Liver (tissue), 8 donors: ENCODE measurements at regions not wholly inside any gene's neighbourhood (a gene's known extent, or its start where the extent isn't known, plus 50 kb on each side); places are given as distances from the start of the nearest gene placed in this dataset.

Source experiments
- DNase-seq: peaks from one replicate; pipeline ENCODE4 v3.0.0-alpha.2; 2017; ENCODE audit warnings: low spot score
- H3K27ac ChIP-seq, 2 donors: one replicate each; pipeline ENCODE4 v1.7.0; 2013; ENCODE audit warnings: inconsistent platforms in 2 of 2, low read length in 2 of 2, control low read depth in 1 of 2, low read depth in 1 of 2, mild to moderate bottlenecking in 1 of 2
- H3K27me3 ChIP-seq, 4 donors: one replicate each; pipeline versions ENCODE4 v1.6.1 to v1.7.0; 2013; ENCODE audit warnings: low read length in 3 of 4, inconsistent platforms in 1 of 4, mild to moderate bottlenecking in 1 of 4, moderate library complexity in 1 of 4; ENCODE audit not compliant: control insufficient read depth in 4 of 4, insufficient read depth in 4 of 4
- H3K36me3 ChIP-seq, 4 donors: one replicate each; pipeline versions ENCODE4 v1.6.1 to v1.7.0; 2013; ENCODE audit warnings: low read length in 3 of 4, mild to moderate bottlenecking in 3 of 4, low read depth in 1 of 4, moderate library complexity in 1 of 4; ENCODE audit not compliant: control insufficient read depth in 4 of 4, insufficient read depth in 3 of 4
- H3K4me1 ChIP-seq, 4 donors: one replicate each; pipeline versions ENCODE4 v1.6.1 to v1.7.0; 2013; ENCODE audit warnings: low read length in 3 of 4, mild to moderate bottlenecking in 3 of 4, moderate library complexity in 1 of 4; ENCODE audit not compliant: control insufficient read depth in 4 of 4, insufficient read depth in 4 of 4
- H3K4me3 ChIP-seq, 3 donors: one replicate each; pipeline versions ENCODE4 v1.6.1 to v1.7.0; 2013; ENCODE audit warnings: low read length in 3 of 3, control low read depth in 1 of 3, low read depth in 1 of 3, mild to moderate bottlenecking in 1 of 3
- H3K9ac ChIP-seq, 2 donors: one replicate each; pipeline ENCODE4 v1.7.0; 2013; ENCODE audit warnings: low read length in 2 of 2, mild to moderate bottlenecking in 2 of 2, moderate library complexity in 2 of 2, control low read depth in 1 of 2, low read depth in 1 of 2
- H3K9me3 ChIP-seq, 4 donors: one replicate each; pipeline versions ENCODE4 v1.6.1 to v1.7.0; 2013; ENCODE audit warnings: low read length in 3 of 4; ENCODE audit not compliant: control insufficient read depth in 4 of 4
- EGR1 ChIP-seq, 2 donors: IDR thresholded peaks; 2 replicates each; pipeline ENCODE4 v1.6.1; 2016 to 2018; ENCODE audit warnings: antibody characterized with exemption in 2 of 2, low read depth in 2 of 2
- FOXA1 ChIP-seq: IDR thresholded peaks from 2 replicates; pipeline ENCODE4 v1.6.1; 2016; ENCODE audit warnings: antibody characterized with exemption
- FOXA2 ChIP-seq: IDR thresholded peaks from 2 replicates; pipeline ENCODE4 v1.6.1; 2016; ENCODE audit warnings: antibody characterized with exemption
- HNF4A ChIP-seq, 2 donors: conservative IDR thresholded peaks; 2 replicates each; pipeline ENCODE4 v1.6.1; 2016; ENCODE audit warnings: antibody characterized with exemption in 2 of 2, mild to moderate bottlenecking in 2 of 2
- HNF4G ChIP-seq: IDR thresholded peaks from 2 replicates; pipeline ENCODE4 v1.6.1; 2016; ENCODE audit warnings: antibody characterized with exemption
- JUND ChIP-seq, 2 donors: IDR thresholded peaks; 2 replicates each; pipeline ENCODE4 v1.6.1; 2016; ENCODE audit warnings: antibody characterized with exemption in 2 of 2
- RAD21 ChIP-seq, 2 donors: IDR thresholded peaks; 2 replicates each; pipeline ENCODE4 v1.6.1; 2016; ENCODE audit warnings: antibody characterized with exemption in 2 of 2, mild to moderate bottlenecking in 2 of 2
- RXRA ChIP-seq, 2 donors: IDR thresholded peaks; 2 replicates each; pipeline ENCODE4 v1.6.1; 2017 to 2018; ENCODE audit warnings: antibody characterized with exemption in 2 of 2, mild to moderate bottlenecking in 1 of 2
- TAF1 ChIP-seq: conservative IDR thresholded peaks from 2 replicates; pipeline ENCODE4 v1.6.1; 2016; ENCODE audit warnings: antibody characterized with exemption, mild to moderate bottlenecking
- YY1 ChIP-seq: IDR thresholded peaks from 2 replicates; pipeline ENCODE4 v1.6.1; 2016; ENCODE audit warnings: antibody characterized with exemption, mild to moderate bottlenecking
- WGBS: extraction: QIAGEN DNeasy Blood & Tissue Kit; methylation state at CpG from one replicate; pipeline ENCODE4 v1.1.7; 2013; 5-methylcytosine and 5-hydroxymethylcytosine counted together
- TF ChIP-seq, protein P1 (sequence below): IDR thresholded peaks from 2 replicates; pipeline ENCODE4 v1.6.1; 2016; ENCODE audit warnings: antibody characterized with exemption
- TF ChIP-seq, protein P2 (sequence below): IDR thresholded peaks from 2 replicates; pipeline ENCODE4 v1.6.1; 2016; ENCODE audit warnings: antibody characterized with exemption
- TF ChIP-seq, protein P3 (sequence below): IDR thresholded peaks from 2 replicates; pipeline ENCODE4 v1.6.1; 2016; ENCODE audit warnings: antibody characterized with exemption, mild to moderate bottlenecking
- TF ChIP-seq, protein P4 (sequence below): fragments of 150-350 bp; IDR thresholded peaks from 2 replicates; pipeline ENCODE4 v1.5.1; 2017; ENCODE audit warnings: improper control_type of control experiment, low read depth, low read length; ENCODE audit not compliant: missing input control
- TF ChIP-seq, protein P5 (sequence below): IDR thresholded peaks from 2 replicates; pipeline ENCODE4 v1.6.1; 2016; ENCODE audit warnings: antibody characterized with exemption
- donor health status: healthy.
- donor health status: healthy.
- donor health status: healthy.
- donor health status: healthy.
- donor health status: healthy.

DNA sequence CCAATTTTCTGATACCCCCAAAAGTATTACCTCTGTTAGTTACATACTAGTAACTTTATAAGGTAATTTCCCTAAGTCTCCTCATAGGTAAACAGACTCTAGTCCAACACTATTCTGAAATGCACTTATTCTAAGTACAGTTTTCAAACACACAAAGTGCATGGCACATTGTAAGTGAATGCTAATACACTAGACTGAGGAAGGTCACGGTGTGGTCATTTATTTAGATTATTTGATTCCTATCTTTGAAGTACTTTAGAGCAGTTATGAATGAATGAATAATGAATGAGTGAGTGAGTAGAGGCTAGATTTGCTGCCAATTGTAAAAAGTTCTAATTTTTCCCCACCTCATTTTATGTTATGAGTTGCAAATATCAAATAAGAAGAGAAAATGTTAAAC lies 132.8 kb upstream of the UGT8 start:
- no peaks in the 10 kb centered on the region for H3K9me3 ChIP-seq
- no peaks in the 10 kb centered on the region for H3K4me1 ChIP-seq
- H3K36me3 ChIP-seq: no peaks in the 10 kb centered on the region
- no peak for DNase-seq
- TF ChIP-seq, protein P1, sequence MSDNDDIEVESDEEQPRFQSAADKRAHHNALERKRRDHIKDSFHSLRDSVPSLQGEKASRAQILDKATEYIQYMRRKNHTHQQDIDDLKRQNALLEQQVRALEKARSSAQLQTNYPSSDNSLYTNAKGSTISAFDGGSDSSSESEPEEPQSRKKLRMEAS: no peak
- TF ChIP-seq TAF1 (no peak), FOXA2 (no peak)
- TF ChIP-seq, protein P2, sequence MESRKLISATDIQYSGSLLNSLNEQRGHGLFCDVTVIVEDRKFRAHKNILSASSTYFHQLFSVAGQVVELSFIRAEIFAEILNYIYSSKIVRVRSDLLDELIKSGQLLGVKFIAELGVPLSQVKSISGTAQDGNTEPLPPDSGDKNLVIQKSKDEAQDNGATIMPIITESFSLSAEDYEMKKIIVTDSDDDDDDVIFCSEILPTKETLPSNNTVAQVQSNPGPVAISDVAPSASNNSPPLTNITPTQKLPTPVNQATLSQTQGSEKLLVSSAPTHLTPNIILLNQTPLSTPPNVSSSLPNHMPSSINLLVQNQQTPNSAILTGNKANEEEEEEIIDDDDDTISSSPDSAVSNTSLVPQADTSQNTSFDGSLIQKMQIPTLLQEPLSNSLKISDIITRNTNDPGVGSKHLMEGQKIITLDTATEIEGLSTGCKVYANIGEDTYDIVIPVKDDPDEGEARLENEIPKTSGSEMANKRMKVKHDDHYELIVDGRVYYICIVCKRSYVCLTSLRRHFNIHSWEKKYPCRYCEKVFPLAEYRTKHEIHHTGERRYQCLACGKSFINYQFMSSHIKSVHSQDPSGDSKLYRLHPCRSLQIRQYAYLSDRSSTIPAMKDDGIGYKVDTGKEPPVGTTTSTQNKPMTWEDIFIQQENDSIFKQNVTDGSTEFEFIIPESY: no peak
- TF ChIP-seq, protein P3, sequence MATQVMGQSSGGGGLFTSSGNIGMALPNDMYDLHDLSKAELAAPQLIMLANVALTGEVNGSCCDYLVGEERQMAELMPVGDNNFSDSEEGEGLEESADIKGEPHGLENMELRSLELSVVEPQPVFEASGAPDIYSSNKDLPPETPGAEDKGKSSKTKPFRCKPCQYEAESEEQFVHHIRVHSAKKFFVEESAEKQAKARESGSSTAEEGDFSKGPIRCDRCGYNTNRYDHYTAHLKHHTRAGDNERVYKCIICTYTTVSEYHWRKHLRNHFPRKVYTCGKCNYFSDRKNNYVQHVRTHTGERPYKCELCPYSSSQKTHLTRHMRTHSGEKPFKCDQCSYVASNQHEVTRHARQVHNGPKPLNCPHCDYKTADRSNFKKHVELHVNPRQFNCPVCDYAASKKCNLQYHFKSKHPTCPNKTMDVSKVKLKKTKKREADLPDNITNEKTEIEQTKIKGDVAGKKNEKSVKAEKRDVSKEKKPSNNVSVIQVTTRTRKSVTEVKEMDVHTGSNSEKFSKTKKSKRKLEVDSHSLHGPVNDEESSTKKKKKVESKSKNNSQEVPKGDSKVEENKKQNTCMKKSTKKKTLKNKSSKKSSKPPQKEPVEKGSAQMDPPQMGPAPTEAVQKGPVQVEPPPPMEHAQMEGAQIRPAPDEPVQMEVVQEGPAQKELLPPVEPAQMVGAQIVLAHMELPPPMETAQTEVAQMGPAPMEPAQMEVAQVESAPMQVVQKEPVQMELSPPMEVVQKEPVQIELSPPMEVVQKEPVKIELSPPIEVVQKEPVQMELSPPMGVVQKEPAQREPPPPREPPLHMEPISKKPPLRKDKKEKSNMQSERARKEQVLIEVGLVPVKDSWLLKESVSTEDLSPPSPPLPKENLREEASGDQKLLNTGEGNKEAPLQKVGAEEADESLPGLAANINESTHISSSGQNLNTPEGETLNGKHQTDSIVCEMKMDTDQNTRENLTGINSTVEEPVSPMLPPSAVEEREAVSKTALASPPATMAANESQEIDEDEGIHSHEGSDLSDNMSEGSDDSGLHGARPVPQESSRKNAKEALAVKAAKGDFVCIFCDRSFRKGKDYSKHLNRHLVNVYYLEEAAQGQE: no peak
- TF ChIP-seq, protein P4, sequence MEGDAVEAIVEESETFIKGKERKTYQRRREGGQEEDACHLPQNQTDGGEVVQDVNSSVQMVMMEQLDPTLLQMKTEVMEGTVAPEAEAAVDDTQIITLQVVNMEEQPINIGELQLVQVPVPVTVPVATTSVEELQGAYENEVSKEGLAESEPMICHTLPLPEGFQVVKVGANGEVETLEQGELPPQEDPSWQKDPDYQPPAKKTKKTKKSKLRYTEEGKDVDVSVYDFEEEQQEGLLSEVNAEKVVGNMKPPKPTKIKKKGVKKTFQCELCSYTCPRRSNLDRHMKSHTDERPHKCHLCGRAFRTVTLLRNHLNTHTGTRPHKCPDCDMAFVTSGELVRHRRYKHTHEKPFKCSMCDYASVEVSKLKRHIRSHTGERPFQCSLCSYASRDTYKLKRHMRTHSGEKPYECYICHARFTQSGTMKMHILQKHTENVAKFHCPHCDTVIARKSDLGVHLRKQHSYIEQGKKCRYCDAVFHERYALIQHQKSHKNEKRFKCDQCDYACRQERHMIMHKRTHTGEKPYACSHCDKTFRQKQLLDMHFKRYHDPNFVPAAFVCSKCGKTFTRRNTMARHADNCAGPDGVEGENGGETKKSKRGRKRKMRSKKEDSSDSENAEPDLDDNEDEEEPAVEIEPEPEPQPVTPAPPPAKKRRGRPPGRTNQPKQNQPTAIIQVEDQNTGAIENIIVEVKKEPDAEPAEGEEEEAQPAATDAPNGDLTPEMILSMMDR: no peak
- no peak overlapping the region for H3K27ac ChIP-seq
- WGBS: 68% methylated on average over 1 of the region's 1 CpG
- H3K4me3 ChIP-seq: no peak overlapping the region
- H3K9ac ChIP-seq: no peak overlapping the region
- H3K27me3 ChIP-seq: no peaks in the 10 kb centered on the region

DNA sequence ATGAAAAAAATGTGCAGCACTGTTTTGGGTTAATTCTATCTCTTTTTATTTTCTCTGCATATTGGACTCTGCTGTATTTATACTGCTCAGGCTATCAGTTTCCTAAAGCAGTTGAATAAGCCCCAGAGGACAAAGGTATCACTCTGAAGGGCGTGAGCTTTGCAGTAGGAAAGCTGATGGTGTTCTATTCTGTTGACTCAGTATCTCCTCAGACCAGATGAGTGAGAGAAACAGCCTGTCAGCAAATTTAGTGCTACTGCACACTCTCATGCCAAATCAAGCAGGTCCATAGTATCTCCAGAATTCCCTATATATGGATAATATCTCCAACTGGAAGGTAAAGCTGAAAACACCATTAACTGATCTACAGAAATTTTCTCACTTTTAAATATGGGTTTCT lies 132.3 kb upstream of the UGT8 start:
- no peaks in the 10 kb centered on the region for H3K36me3 ChIP-seq
- H3K27ac ChIP-seq: no peak overlapping the region
- no peaks in the 10 kb centered on the region for H3K9me3 ChIP-seq
- H3K9ac ChIP-seq: no peak overlapping the region
- WGBS: 28% methylated on average over 1 of the region's 1 CpG
- TF ChIP-seq, protein P4: no peak
- TF ChIP-seq, protein P5, sequence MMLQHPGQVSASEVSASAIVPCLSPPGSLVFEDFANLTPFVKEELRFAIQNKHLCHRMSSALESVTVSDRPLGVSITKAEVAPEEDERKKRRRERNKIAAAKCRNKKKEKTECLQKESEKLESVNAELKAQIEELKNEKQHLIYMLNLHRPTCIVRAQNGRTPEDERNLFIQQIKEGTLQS: no peak
- no peak for TF ChIP-seq FOXA2
- TF ChIP-seq, protein P2: no peak
- no peak for TF ChIP-seq YY1
- TF ChIP-seq, protein P3: no peak
- TF ChIP-seq, protein P1: no peak
- TF ChIP-seq RXRA (IDR thresholded peaks at IDR 0.05): no peak
- TF ChIP-seq HNF4A (conservative IDR thresholded peaks at IDR 0.05): no peak
- no peak for TF ChIP-seq HNF4G
- TF ChIP-seq JUND (IDR thresholded peaks at IDR 0.05): no peak
- TF ChIP-seq RAD21 (IDR thresholded peaks at IDR 0.05): no peak
- no peak for TF ChIP-seq EGR1 (IDR thresholded peaks at IDR 0.05; ENCODE audit: low read depth in 2 of 2)
- TF ChIP-seq TAF1: no peak
- no peak for TF ChIP-seq FOXA1
- H3K4me1 ChIP-seq: no peaks in the 10 kb centered on the region
- no peaks in the 10 kb centered on the region for H3K27me3 ChIP-seq
- H3K4me3 ChIP-seq: no peak overlapping the region
- DNase-seq: no peak
